MM.1S (cell line): ENCODE measurements at regions not wholly inside any gene's neighbourhood (a gene's known extent, or its start where the extent isn't known, plus 50 kb on each side); places are given as distances from the start of the nearest gene placed in this dataset.

Experiments
- DNase-seq: peaks from one replicate; pipeline ENCODE4 v3.0.0-alpha.2; 2015
- H2AFZ ChIP-seq: fragments of 300-600 bp; sonication (generic); 2 replicates; pipeline ENCODE4 v1.6.0; 2016; ENCODE audit warnings: antibody characterized with exemption, low read length
- H3F3A ChIP-seq: fragments of 300-600 bp; sonication (generic); 2 replicates; pipeline ENCODE4 v1.6.1; 2016; ENCODE audit warnings: mild to moderate bottlenecking, antibody characterized with exemption, low read length, moderate library complexity, mixed read lengths; ENCODE audit not compliant: insufficient read depth
- H3K27ac ChIP-seq: fragments of 300-600 bp; sonication (generic); 2 replicates; pipeline ENCODE4 v1.5.1; 2016; ENCODE audit warnings: mild to moderate bottlenecking, low read length
- H3K27me3 ChIP-seq: fragments of 300-600 bp; sonication (generic); replicated peaks from 2 replicates; pipeline ENCODE4 v1.6.0; 2016; ENCODE audit warnings: low read length; ENCODE audit not compliant: insufficient read depth
- H3K36me3 ChIP-seq: fragments of 300-600 bp; sonication (generic); replicated peaks from 2 replicates; pipeline ENCODE4 v1.6.1; 2016; ENCODE audit warnings: mild to moderate bottlenecking, low read length, mixed read lengths; ENCODE audit not compliant: insufficient read depth
- H3K4me1 ChIP-seq: fragments of 300-600 bp; sonication (generic); 2 replicates; pipeline ENCODE4 v1.6.1; 2016; ENCODE audit warnings: low read length, mixed read lengths
- H3K4me2 ChIP-seq: fragments of 300-600 bp; sonication (generic); 2 replicates; pipeline ENCODE4 v1.6.0; 2016; ENCODE audit warnings: low read depth, low read length
- H3K4me3 ChIP-seq: fragments of 300-600 bp; sonication (generic); 2 replicates; pipeline ENCODE4 v1.5.1; 2016; ENCODE audit warnings: low read length, mixed read lengths
- H3K79me2 ChIP-seq: fragments of 300-600 bp; sonication (generic); 2 replicates; pipeline ENCODE4 v1.6.1; 2016; ENCODE audit warnings: mixed run types, low read length, mixed read lengths
- H3K9ac ChIP-seq: fragments of 300-600 bp; sonication (generic); 2 replicates; pipeline ENCODE4 v1.6.1; 2016; ENCODE audit warnings: low read length, mixed read lengths
- H3K9me2 ChIP-seq: fragments of 300-600 bp; sonication (generic); replicated peaks from 2 replicates; pipeline ENCODE4 v1.6.1; 2016; ENCODE audit warnings: mild to moderate bottlenecking, low read length, mixed read lengths; ENCODE audit not compliant: insufficient read depth
- H3K9me3 ChIP-seq: fragments of 300-600 bp; sonication (generic); replicated peaks from 2 replicates; pipeline ENCODE4 v1.6.1; 2016; ENCODE audit warnings: mild to moderate bottlenecking, low read length, mixed read lengths; ENCODE audit not compliant: insufficient read depth
- H4K20me1 ChIP-seq: fragments of 300-600 bp; sonication (generic); 2 replicates; pipeline ENCODE4 v1.6.1; 2016; ENCODE audit warnings: mild to moderate bottlenecking, low read length, moderate library complexity, mixed read lengths; ENCODE audit not compliant: insufficient read depth
- CTCF ChIP-seq: fragments of 300-600 bp; sonication (generic); IDR thresholded peaks from 2 replicates; pipeline ENCODE4 v1.5.1; 2016; ENCODE audit warnings: antibody characterized with exemption, low read length, mixed read lengths
- EZH2 ChIP-seq: fragments of 300-600 bp; sonication (generic); optimal IDR thresholded peaks from 2 replicates; pipeline ENCODE3; 2017; ENCODE audit warnings: low read depth, mild to moderate bottlenecking, antibody characterized with exemption, low read length, mixed read lengths
- EZH2phosphoT487 ChIP-seq: fragments of 300-600 bp; sonication (generic); IDR thresholded peaks from 2 replicates; pipeline ENCODE4 v1.6.1; 2018; ENCODE audit warnings: antibody characterized with exemption, low read length

GRCh38 chr13:39185326-39185725 is 147.1 kb downstream of the NHLRC3 start:
- Histone ChIP-seq H3K9me3 (no peaks in the 10 kb centered on the region), H3K4me2 (no peak overlapping the region), H3K27ac (no peak overlapping the region), H4K20me1 (no peaks in the 10 kb centered on the region), H3K9me2 (no peaks in the 10 kb centered on the region), H3K9ac (no peak overlapping the region), H3K4me3 (no peak overlapping the region), H2AFZ (no peak overlapping the region), H3K27me3 (no peaks in the 10 kb centered on the region), H3K79me2 (no peaks in the 10 kb centered on the region), H3K36me3 (no peaks in the 10 kb centered on the region), H3K4me1 (no peaks in the 10 kb centered on the region), H3F3A (no peaks in the 10 kb centered on the region)
- TF ChIP-seq CTCF (no peak), EZH2 (no peak), EZH2phosphoT487 (no peak)
- no peak for DNase-seq

- Histone ChIP-seq H3K4me1 (no peaks in the 10 kb centered on the region), H3F3A (no peaks in the 10 kb centered on the region), H3K4me3 (no peak overlapping the region), H3K36me3 (no peaks in the 10 kb centered on the region), H3K9me3 (no peaks in the 10 kb centered on the region), H3K79me2 (no peaks in the 10 kb centered on the region), H3K4me2 (no peak overlapping the region), H3K27ac (no peak overlapping the region), H4K20me1 (no peaks in the 10 kb centered on the region), H2AFZ (no peak overlapping the region), H3K9ac (no peak overlapping the region), H3K9me2 (no peaks in the 10 kb centered on the region), H3K27me3 (no peaks in the 10 kb centered on the region)
- no peak for DNase-seq
- no peak for TF ChIP-seq EZH2
- no peak for TF ChIP-seq EZH2phosphoT487
- TF ChIP-seq CTCF, result no peak
Measured at GRCh38 chr13:39186205-39186875, 148.1 kb downstream of the NHLRC3 start.

GRCh38 chr13:39189778-39190177 is 151.5 kb downstream of the NHLRC3 start:
- Histone ChIP-seq H3K9me3 (no peaks in the 10 kb centered on the region), H2AFZ (no peak overlapping the region), H3K79me2 (no peaks in the 10 kb centered on the region), H3K4me1 (no peaks in the 10 kb centered on the region), H3K4me3 (no peak overlapping the region), H4K20me1 (no peaks in the 10 kb centered on the region), H3K4me2 (no peak overlapping the region), H3K9me2 (no peaks in the 10 kb centered on the region), H3K27ac (no peak overlapping the region), H3F3A (no peaks in the 10 kb centered on the region), H3K36me3 (no peaks in the 10 kb centered on the region), H3K9ac (no peak overlapping the region), H3K27me3 (no peaks in the 10 kb centered on the region)
- DNase-seq, result no peak
- TF ChIP-seq EZH2 (no peak), EZH2phosphoT487 (no peak), CTCF (no peak)
